Heart right ventricle (tissue), 16 donors: ENCODE measurements at regions not wholly inside any gene's neighbourhood (a gene's known extent, or its start where the extent isn't known, plus 50 kb on each side); places are given as distances from the start of the nearest gene placed in this dataset.

ENCODE experiments used
- ATAC-seq, 8 donors: fragments of 200-7000 bp; cut with Tn5 transposase; one replicate each; pipeline ENCODE4 v1.9.1; 2020; ENCODE audit warnings: mild to moderate bottlenecking in 8 of 8, moderate library complexity in 8 of 8, moderate number of reproducible peaks in 1 of 8
- DNase-seq, 2 donors: peaks; one replicate each; pipeline ENCODE4 v3.0.0-alpha.2; 2020
- H3K27ac ChIP-seq, 10 donors: fragments of 200-600 bp; sonication (generic) in 2 of 10; one replicate each; pipeline versions ENCODE4 v1.5.0 to v1.8.0; 2020 to 2022; ENCODE audit warnings: mild to moderate bottlenecking in 3 of 10
- H3K27me3 ChIP-seq, 7 donors: fragments of 200-600 bp; one replicate each; pipeline ENCODE4 v1.8.0; 2021 to 2022; ENCODE audit warnings: mild to moderate bottlenecking in 2 of 7
- H3K36me3 ChIP-seq, 9 donors: fragments of 200-600 bp; sonication (generic) in 1 of 9; one replicate each; pipeline versions ENCODE4 v1.5.0 to v1.8.0; 2020 to 2022; ENCODE audit warnings: mild to moderate bottlenecking in 2 of 9
- H3K4me1 ChIP-seq, 9 donors: fragments of 200-600 bp; sonication (generic) in 1 of 9; one replicate each; pipeline versions ENCODE4 v1.5.0 to v1.8.0; 2020 to 2022; ENCODE audit warnings: mild to moderate bottlenecking in 4 of 9
- H3K4me3 ChIP-seq, 10 donors: fragments of 200-600 bp; sonication (generic) in 2 of 10; one replicate each; pipeline versions ENCODE4 v1.5.0 to v1.8.0; 2020 to 2022; ENCODE audit warnings: mild to moderate bottlenecking in 7 of 10, moderate library complexity in 2 of 10
- H3K9me3 ChIP-seq, 11 donors: fragments of 200-600 bp in 10 of 11; sonication (generic) in 2 of 11; one replicate each; pipeline versions ENCODE4 v1.5.0 to v1.8.0; 2013 to 2022; ENCODE audit warnings: mild to moderate bottlenecking in 2 of 11, control low read depth in 1 of 11, moderate library complexity in 1 of 11
- CTCF ChIP-seq, 9 donors: fragments of 200-600 bp; sonication (generic) in 2 of 9; IDR thresholded peaks; one replicate each; pipeline versions ENCODE4 v1.5.0 to v1.8.0; 2021 to 2022; ENCODE audit warnings: antibody characterized with exemption in 9 of 9, mild to moderate bottlenecking in 5 of 9, moderate library complexity in 1 of 9
- WGBS, 2 donors: extraction: QIAGEN DNeasy Blood & Tissue Kit; methylation state at CpG; one replicate each; pipeline ENCODE4 v1.1.7; 2013; ENCODE audit warnings: inconsistent platforms in 1 of 2; 5-methylcytosine and 5-hydroxymethylcytosine counted together
- intact Hi-C, 10 donors: fragments of 100-400 bp; cut with DNase I; formaldehyde crosslinking; loops; one replicate each; pipeline versions ENCODE4 v1.11.1 to v1.14.2; 2022
- donor health status: Arrhythmogenic right ventricular cardiomyopathy.
- donor health status: ischemic (EF 13 %, LVEDD 7.1; RV severe dilation, severe dysfunction).
- donor health status: healthy with polysubstance abuse.
- donor health status: DM: no; HTN: yes; CAD: no.
- donor health status: DM: no; HTN: no; CAD: no.
- donor health status: ischemic (EF 25% LVEDD 6.9; RV normal size, moderate dysfunction).
- donor health status: ischemic (EF 25% LVEDD 5.7; RV mildly dilated, moderate dysfunction).
- donor health status: healthy.
- donor health status: DM: yes; HTN: yes; CAD: no.
- donor health status: Ischemic cardiomyopathy.
- donor health status: ischemic (EF 35%, LVEDD 5.7; RV mildly dilated, moderate dysfunction).
- donor health status: nonischemic (EF 11% LVEDD 7.7; RV severe dilation, severe dysfunction).
- donor health status: DM: yes; HTN: yes; CAD: no.
- donor health status: PGD.
- donor health status: ischemic (EF 29% LVEDD 5.4; RV normal size, mild dysfunction).
- donor health status: nonischemic (EF 23%, LVEDD 6.1; RV moderate dilation, normal function).

- intact Hi-C loops = no loop called here
- Histone ChIP-seq H3K9me3 (no peaks in the 10 kb centered on the region), H3K27me3 (peaks cover 0 to 5% (median 0%) of the 10 kb centered on the region in 7 donors), H3K36me3 (no peaks in the 10 kb centered on the region), H3K4me1 (peaks cover 0 to 5% (median 0%) of the 10 kb centered on the region in 9 donors), H3K27ac (no peak overlapping the region), H3K4me3 (no peak overlapping the region)
- TF ChIP-seq CTCF (IDR thresholded peaks at IDR 0.05) = no peak
- ATAC-seq (peak in 2 of 8 donors; percentile 11 to 40), DNase-seq (peak in 1 of 2 donors; percentile 6)
- WGBS, 2 donors = 70 to 74% methylated on average over 15 of the region's 15 CpGs
Observed at GRCh38 chr10:128812000-128812399, 655.0 kb upstream of the MGMT start.

- WGBS, 2 donors = 59 to 65% methylated on average over 3 of the region's 3 CpGs
- intact Hi-C loops = no loop called here
- Histone ChIP-seq H3K27me3 (no peaks in the 10 kb centered on the region), H3K4me3 (no peak overlapping the region), H3K36me3 (no peaks in the 10 kb centered on the region), H3K9me3 (no peaks in the 10 kb centered on the region), H3K27ac (no peak overlapping the region), H3K4me1 (peaks cover 0 to 5% (median 0%) of the 10 kb centered on the region in 9 donors)
- peak in 1 of 8 donors; percentile 23 for ATAC-seq
- no peak for DNase-seq
- TF ChIP-seq CTCF (IDR thresholded peaks at IDR 0.05) = no peak
Observed at GRCh38 chr10:128813574-128813973, 653.5 kb upstream of the MGMT start.

GRCh38 chr10:128814024-128814423 is 653.0 kb upstream of the MGMT start:
- 92% methylated on average over 12 of the region's 12 CpGs for WGBS, 2 donors
- Histone ChIP-seq H3K27ac (no peak overlapping the region), H3K36me3 (no peaks in the 10 kb centered on the region), H3K4me1 (peaks cover 0 to 5% (median 0%) of the 10 kb centered on the region in 9 donors), H3K9me3 (no peaks in the 10 kb centered on the region), H3K27me3 (peaks cover 0 to under 1% (median 0%) of the 10 kb centered on the region in 7 donors), H3K4me3 (no peak overlapping the region)
- TF ChIP-seq CTCF (IDR thresholded peaks at IDR 0.05) = no peak
- intact Hi-C loops = no loop called here
- DNase-seq (no peak), ATAC-seq (no peak)

GRCh38 chr10:128814782-128815181 is 652.3 kb upstream of the MGMT start:
- WGBS, 2 donors = 80 to 91% methylated on average over 4 of the region's 4 CpGs
- no peaks in the 10 kb centered on the region for H3K36me3 ChIP-seq
- ATAC-seq (no peak), DNase-seq (no peak)
- H3K4me3 ChIP-seq = no peak overlapping the region
- peaks cover 0 to 3% (median 0%) of the 10 kb centered on the region in 7 donors for H3K27me3 ChIP-seq
- intact Hi-C loops = no loop called here
- H3K4me1 ChIP-seq = no peaks in the 10 kb centered on the region
- no peak overlapping the region for H3K27ac ChIP-seq
- no peaks in the 10 kb centered on the region for H3K9me3 ChIP-seq
- TF ChIP-seq CTCF (IDR thresholded peaks at IDR 0.05) = no peak
